B cell (primary cell): ENCODE measurements at regions not wholly inside any gene's neighbourhood (a gene's known extent, or its start where the extent isn't known, plus 50 kb on each side); places are given as distances from the start of the nearest gene placed in this dataset.

Source experiments
- ATAC-seq: fragments of 200-7000 bp; cut with Tn5 transposase; one replicate; pipeline ENCODE4 v1.10.0; 2021; ENCODE audit warnings: low read depth, mild to moderate bottlenecking, moderate number of reproducible peaks, moderate library complexity
- CTCF ChIA-PET: fragments of 350-600 bp; sonication (Branson Sonifier 250); formaldehyde crosslinking; loops from one replicate; lab custom pipeline; 2021; ENCODE audit warnings: antibody characterized with exemption, inconsistent platforms; lab: Charles Lee
- POLR2A ChIA-PET: fragments of 350-600 bp; sonication (Branson Sonifier 250); formaldehyde crosslinking; loops from one replicate; lab custom pipeline; 2021; ENCODE audit warnings: antibody characterized with exemption; lab: Charles Lee
- DNase-seq: peaks from one replicate; pipeline ENCODE4 v3.0.0; 2013
- H2AFZ ChIP-seq: 2 replicates; pipeline ENCODE4 v1.6.1; 2012; ENCODE audit warnings: mild to moderate bottlenecking, low read depth, low read length; ENCODE audit not compliant: insufficient read depth, poor library complexity, severe bottlenecking
- H3K27ac ChIP-seq, 2 donors: 1 replicate in 1 of 2; 2 replicates in 1 of 2; pipeline ENCODE4 v1.5.1; 2012 to 2013; ENCODE audit warnings: low read length in 2 of 2, mild to moderate bottlenecking in 2 of 2, moderate library complexity in 1 of 2
- H3K27me3 ChIP-seq, 4 experiments: fragments of 200-600 bp in 1 of 4; sonication (generic) in 1 of 4; replicated peaks in 1 of 4; 1 replicate in 2 of 4; 2 replicates in 2 of 4; pipeline versions ENCODE4 v1.6.1 to v1.7.0; 2013 to 2016; ENCODE audit warnings: low read length in 3 of 4, mild to moderate bottlenecking in 2 of 4, mixed read lengths in 1 of 4, moderate library complexity in 1 of 4; ENCODE audit not compliant: insufficient read depth in 4 of 4, control insufficient read depth in 3 of 4; ENCODE audit errors: control extremely low read depth in 1 of 4
- H3K36me3 ChIP-seq, 2 experiments: replicated peaks in 1 of 2; 1 replicate in 1 of 2; 2 replicates in 1 of 2; pipeline versions ENCODE4 v1.6.1 to v1.7.1; 2013; ENCODE audit warnings: low read length in 1 of 2; ENCODE audit not compliant: insufficient read depth in 2 of 2, control insufficient read depth in 1 of 2; ENCODE audit errors: control extremely low read depth in 1 of 2, extremely low read depth in 1 of 2
- H3K4me1 ChIP-seq, 2 donors: fragments of 200-600 bp in 1 of 2; sonication (generic) in 1 of 2; 1 replicate in 1 of 2; 2 replicates in 1 of 2; pipeline versions ENCODE4 v1.5.1 to v1.6.1; 2013 to 2017; ENCODE audit warnings: low read length in 2 of 2; ENCODE audit not compliant: control insufficient read depth in 2 of 2, insufficient read depth in 2 of 2
- H3K4me2 ChIP-seq: replicated peaks from 2 replicates; pipeline ENCODE3; 2012; ENCODE audit warnings: mild to moderate bottlenecking, low read depth, low read length; ENCODE audit not compliant: poor library complexity, severe bottlenecking
- H3K4me3 ChIP-seq, 5 experiments: fragments of 200-600 bp in 1 of 5; sonication (generic) in 1 of 5; 1 replicate in 3 of 5; 2 replicates in 2 of 5; pipeline versions ENCODE4 v1.5.1 to v1.7.0; 2011 to 2016; ENCODE audit warnings: low read length in 4 of 5, mild to moderate bottlenecking in 4 of 5, low read depth in 2 of 5, control low read depth in 1 of 5, moderate library complexity in 1 of 5; ENCODE audit not compliant: insufficient read depth in 1 of 5; ENCODE audit errors: control extremely low read depth in 1 of 5, extremely low read depth in 1 of 5
- H3K79me2 ChIP-seq: fragments of 200-600 bp; sonication (generic); one replicate; pipeline ENCODE4 v1.6.0; 2016; ENCODE audit warnings: low read length; ENCODE audit not compliant: control insufficient read depth, insufficient read depth
- H3K9ac ChIP-seq: fragments of 200-600 bp; sonication (generic); 2 replicates; pipeline ENCODE4 v1.6.1; 2017; ENCODE audit warnings: mild to moderate bottlenecking, low read length, moderate library complexity
- H3K9me3 ChIP-seq, 3 donors: one replicate each; pipeline versions ENCODE4 v1.6.1 to v1.7.1; 2013; ENCODE audit warnings: low read length in 2 of 3; ENCODE audit not compliant: control insufficient read depth in 2 of 3, insufficient read depth in 1 of 3; ENCODE audit errors: control extremely low read depth in 1 of 3
- H4K20me1 ChIP-seq: 2 replicates; pipeline ENCODE4 v1.6.0; 2012; ENCODE audit warnings: mild to moderate bottlenecking, low read length; ENCODE audit not compliant: insufficient read depth, control insufficient read depth, poor library complexity, severe bottlenecking
- H3K27ac Mint-ChIP-seq: one replicate; pipeline ENCODE4 v1.8.0; 2021; ENCODE audit warnings: mixed read lengths
- H3K27me3 Mint-ChIP-seq: one replicate; pipeline ENCODE4 v1.8.0; 2021; ENCODE audit warnings: mixed read lengths
- H3K4me1 Mint-ChIP-seq: one replicate; pipeline ENCODE4 v1.8.0; 2021; ENCODE audit warnings: mixed read lengths
- H3K4me3 Mint-ChIP-seq: one replicate; pipeline ENCODE4 v1.8.0; 2021; ENCODE audit warnings: mixed read lengths
- H3K9me3 Mint-ChIP-seq: one replicate; pipeline ENCODE4 v1.8.0; 2022; ENCODE audit warnings: mixed read lengths; ENCODE audit not compliant: insufficient read depth
- CTCF ChIP-seq: fragments of 200-600 bp; IDR thresholded peaks from one replicate; pipeline ENCODE4 v1.8.0; 2022; ENCODE audit warnings: antibody characterized with exemption, mild to moderate bottlenecking
- EZH2 ChIP-seq: IDR thresholded peaks from 2 replicates; pipeline ENCODE4 v1.6.1; 2012; ENCODE audit warnings: borderline replicate concordance, low read depth, mild to moderate bottlenecking, moderate library complexity, low read length; ENCODE audit not compliant: insufficient read depth, poor library complexity, severe bottlenecking
- intact Hi-C: fragments of 100-400 bp; cut with micrococcal nuclease; formaldehyde crosslinking; loops from one replicate; pipeline ENCODE4 v1.10.0; 2022

GRCh38 chr4:84269536-84270044, 229.5 kb downstream of the NKX6-1 start:
- Histone ChIP-seq H3K9me3 (no peaks in the 10 kb centered on the region), H3K36me3 (no peaks in the 10 kb centered on the region), H3K27me3 (no peaks in the 10 kb centered on the region), H3K4me1 (no peaks in the 10 kb centered on the region), H3K79me2 (no peaks in the 10 kb centered on the region), H3K4me3 (no peak overlapping the region), H3K4me2 (no peak overlapping the region), H3K9ac (no peak overlapping the region), H4K20me1 (no peaks in the 10 kb centered on the region), H2AFZ (no peak overlapping the region), H3K27ac (no peak overlapping the region)
- Mint-ChIP-seq H3K4me1 (no peaks in the 10 kb centered on the region), H3K9me3 (no peaks in the 10 kb centered on the region), H3K27me3 (peaks cover 4% of the 10 kb centered on the region), H3K4me3 (no peak overlapping the region), H3K27ac (no peak overlapping the region)
- ATAC-seq, result no peak
- TF ChIP-seq CTCF (no peak), EZH2 (no peak)
- no peak for DNase-seq
- intact Hi-C loops, result no loop called here
- POLR2A ChIA-PET, result no interaction called here
- CTCF ChIA-PET, result no interaction called here

- Histone ChIP-seq H2AFZ (no peak overlapping the region), H3K4me2 (no peak overlapping the region), H3K27me3 (no peaks in the 10 kb centered on the region), H3K4me1 (no peaks in the 10 kb centered on the region), H4K20me1 (no peaks in the 10 kb centered on the region), H3K4me3 (no peak overlapping the region), H3K79me2 (no peaks in the 10 kb centered on the region), H3K9ac (no peak overlapping the region), H3K36me3 (no peaks in the 10 kb centered on the region), H3K27ac (no peak overlapping the region), H3K9me3 (peaks cover 0 to 12% (median 0%) of the 10 kb centered on the region in 3 donors)
- ATAC-seq (no peak), DNase-seq (no peak)
- intact Hi-C loops, result no loop called here
- ChIA-PET CTCF (no interaction called here), POLR2A (no interaction called here)
- peaks cover 9% of the 10 kb centered on the region for H3K9me3 Mint-ChIP-seq
- no peak overlapping the region for H3K4me3 Mint-ChIP-seq
- H3K4me1 Mint-ChIP-seq, result no peaks in the 10 kb centered on the region
- H3K27me3 Mint-ChIP-seq, result no peaks in the 10 kb centered on the region
- H3K27ac Mint-ChIP-seq, result no peak overlapping the region
- TF ChIP-seq EZH2 (no peak), CTCF (no peak)
Observed at GRCh38 chr4:84264652-84265051, 234.4 kb downstream of the NKX6-1 start.
